ENCODE measurements at regions not wholly inside any gene's neighbourhood (a gene's known extent, or its start where the extent isn't known, plus 50 kb on each side); places are given as distances from the start of the nearest gene placed in this dataset.

- no peak for FAIRE-seq
These were observed 237.8 kb upstream of the DAPK1 start for GRCh38 chr9:87259543-87260518.

- no peak for FAIRE-seq
These were observed 234.4 kb upstream of the DAPK1 start for GRCh38 chr9:87263291-87263690.

- no peak for FAIRE-seq
These were observed 231.0 kb upstream of the DAPK1 start for GRCh38 chr9:87266697-87267096.

GRCh38 chr9:87267251-87268070 is 230.2 kb upstream of the DAPK1 start:
- no peak for FAIRE-seq

GRCh38 chr9:87269296-87270176 is 228.1 kb upstream of the DAPK1 start:
- FAIRE-seq: no peak

GRCh38 chr9:87270221-87270847 is 227.3 kb upstream of the DAPK1 start:
- FAIRE-seq: no peak

GRCh38 chr9:87270848-87271234 is 226.8 kb upstream of the DAPK1 start:
- no peak for FAIRE-seq

- FAIRE-seq: no peak
These were observed 225.8 kb upstream of the DAPK1 start for GRCh38 chr9:87271696-87272477.

GRCh38 chr9:87275047-87275725 is 222.5 kb upstream of the DAPK1 start:
- no peak for FAIRE-seq

GRCh38 chr9:87276327-87276841 is 221.3 kb upstream of the DAPK1 start:
- no peak for FAIRE-seq

GRCh38 chr9:87276851-87277261 is 220.8 kb upstream of the DAPK1 start:
- FAIRE-seq: no peak

- no peak for FAIRE-seq
These were observed 220.3 kb upstream of the DAPK1 start for GRCh38 chr9:87277346-87277745.

GRCh38 chr9:87278971-87279733 is 218.5 kb upstream of the DAPK1 start:
- FAIRE-seq: no peak

- FAIRE-seq: no peak
These were observed 217.2 kb upstream of the DAPK1 start for GRCh38 chr9:87280421-87280820.

GRCh38 chr9:87282538-87282937 is 215.1 kb upstream of the DAPK1 start:
- no peak for FAIRE-seq

- no peak for FAIRE-seq
These were observed 214.1 kb upstream of the DAPK1 start for GRCh38 chr9:87283585-87283984.

GRCh38 chr9:87285183-87285850 is 212.3 kb upstream of the DAPK1 start:
- FAIRE-seq: no peak

GRCh38 chr9:87286506-87286905 is 211.2 kb upstream of the DAPK1 start:
- FAIRE-seq: no peak

All from A204.1 (cell line).